ENCODE measurements at regions not wholly inside any gene's neighbourhood (a gene's known extent, or its start where the extent isn't known, plus 50 kb on each side); places are given as distances from the start of the nearest gene placed in this dataset.
"Not testable (repeated sequence)": the region's sequence is repeated elsewhere in the genome, so short reads cannot be mapped to it uniquely, and the experiment has no call there.

DNA sequence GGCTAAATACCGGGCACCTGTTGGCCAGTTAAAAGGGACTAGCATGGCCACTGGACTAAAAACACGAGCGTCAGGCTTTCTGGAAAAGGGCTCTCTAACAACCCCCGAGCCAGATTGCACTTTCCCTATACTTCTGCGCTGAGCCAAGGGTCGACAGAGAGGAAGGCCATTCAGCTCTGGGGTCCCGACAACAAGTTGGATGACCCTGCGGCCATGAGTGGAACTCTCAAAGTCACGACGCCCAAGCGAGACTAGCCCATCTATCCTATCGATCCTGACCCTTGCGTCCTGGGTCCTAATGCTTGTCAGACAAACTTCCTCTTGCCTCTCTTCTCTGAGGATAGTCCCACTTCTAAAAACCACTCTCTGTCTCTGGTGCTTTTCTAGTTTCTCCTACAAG lies 99.9 kb upstream of the PRDX6 start:
- no peak for DNase-seq
- Histone ChIP-seq H3K27ac (replicated peaks) (no peak overlapping the region), H3K27me3 (ENCODE audit: low read depth) (no peaks in the 10 kb centered on the region), H3K9me3 (replicated peaks) (peaks cover 9% of the 10 kb centered on the region), H3K4me3 (no peak overlapping the region), H3K36me3 (no peaks in the 10 kb centered on the region), H3K4me1 (no peaks in the 10 kb centered on the region)
- TF ChIP-seq, protein P1, sequence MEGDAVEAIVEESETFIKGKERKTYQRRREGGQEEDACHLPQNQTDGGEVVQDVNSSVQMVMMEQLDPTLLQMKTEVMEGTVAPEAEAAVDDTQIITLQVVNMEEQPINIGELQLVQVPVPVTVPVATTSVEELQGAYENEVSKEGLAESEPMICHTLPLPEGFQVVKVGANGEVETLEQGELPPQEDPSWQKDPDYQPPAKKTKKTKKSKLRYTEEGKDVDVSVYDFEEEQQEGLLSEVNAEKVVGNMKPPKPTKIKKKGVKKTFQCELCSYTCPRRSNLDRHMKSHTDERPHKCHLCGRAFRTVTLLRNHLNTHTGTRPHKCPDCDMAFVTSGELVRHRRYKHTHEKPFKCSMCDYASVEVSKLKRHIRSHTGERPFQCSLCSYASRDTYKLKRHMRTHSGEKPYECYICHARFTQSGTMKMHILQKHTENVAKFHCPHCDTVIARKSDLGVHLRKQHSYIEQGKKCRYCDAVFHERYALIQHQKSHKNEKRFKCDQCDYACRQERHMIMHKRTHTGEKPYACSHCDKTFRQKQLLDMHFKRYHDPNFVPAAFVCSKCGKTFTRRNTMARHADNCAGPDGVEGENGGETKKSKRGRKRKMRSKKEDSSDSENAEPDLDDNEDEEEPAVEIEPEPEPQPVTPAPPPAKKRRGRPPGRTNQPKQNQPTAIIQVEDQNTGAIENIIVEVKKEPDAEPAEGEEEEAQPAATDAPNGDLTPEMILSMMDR (IDR thresholded peaks at IDR 0.05; ENCODE audit: borderline replicate concordance): no peak
- intact Hi-C loops (cut with micrococcal nuclease): no loop called here

DNA sequence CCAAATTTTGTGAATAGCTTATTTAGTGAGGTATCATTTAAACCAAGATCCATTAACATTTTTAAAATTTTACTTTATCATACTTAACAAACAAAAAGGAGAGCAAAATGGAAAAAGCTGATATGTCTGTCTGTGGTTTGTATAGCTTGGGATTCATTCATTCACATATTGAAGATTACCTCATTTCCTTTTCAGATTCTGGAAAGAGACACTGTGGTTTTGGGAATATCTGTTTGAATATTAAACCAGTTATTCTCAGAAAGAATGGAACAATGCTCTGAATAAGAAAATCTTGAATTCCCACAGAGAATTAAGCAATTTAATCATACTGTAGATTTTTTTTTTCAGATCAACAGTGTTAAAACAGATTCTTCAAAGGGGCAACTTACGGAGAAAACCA lies 93.8 kb upstream of the PRDX6 start:
- no peak for DNase-seq
- no peaks in the 10 kb centered on the region for H3K4me1 ChIP-seq
- no peaks in the 10 kb centered on the region for H3K9me3 ChIP-seq (replicated peaks)
- no peaks in the 10 kb centered on the region for H3K27me3 ChIP-seq (ENCODE audit: low read depth)
- H3K4me3 ChIP-seq: no peak overlapping the region
- TF ChIP-seq, protein P1 (IDR thresholded peaks at IDR 0.05; ENCODE audit: borderline replicate concordance): no peak
- H3K27ac ChIP-seq (replicated peaks): no peak overlapping the region
- no peaks in the 10 kb centered on the region for H3K36me3 ChIP-seq
- intact Hi-C loops (cut with micrococcal nuclease): no loop called here

DNA sequence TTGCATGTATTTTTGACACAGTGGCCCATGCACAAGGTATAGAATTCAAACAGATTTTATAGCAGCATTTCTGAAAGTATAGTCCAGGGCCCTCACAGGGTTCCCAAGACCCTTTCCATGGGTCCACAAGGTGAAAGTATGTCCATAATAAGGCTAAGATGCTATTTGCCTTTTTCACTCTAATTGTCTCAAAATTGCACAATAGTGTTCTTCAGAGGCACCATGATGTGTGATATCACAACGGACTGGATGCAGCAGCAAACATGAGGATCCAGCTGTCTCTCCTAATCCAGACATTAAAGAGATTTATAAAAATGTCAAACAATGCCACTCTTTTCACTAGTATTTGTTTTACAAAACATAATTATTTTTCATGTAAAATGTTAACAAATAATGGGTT lies 88.8 kb upstream of the PRDX6 start:
- no peak overlapping the region for H3K4me3 ChIP-seq
- H3K27me3 ChIP-seq (ENCODE audit: low read depth): no peaks in the 10 kb centered on the region
- H3K9me3 ChIP-seq (replicated peaks): no peaks in the 10 kb centered on the region
- H3K4me1 ChIP-seq: peaks cover 12% of the 10 kb centered on the region
- TF ChIP-seq, protein P1 (IDR thresholded peaks at IDR 0.05; ENCODE audit: borderline replicate concordance): no peak
- H3K36me3 ChIP-seq: no peaks in the 10 kb centered on the region
- no peak for DNase-seq
- H3K27ac ChIP-seq (replicated peaks): no peak overlapping the region
- intact Hi-C loops (cut with micrococcal nuclease): no loop called here

DNA sequence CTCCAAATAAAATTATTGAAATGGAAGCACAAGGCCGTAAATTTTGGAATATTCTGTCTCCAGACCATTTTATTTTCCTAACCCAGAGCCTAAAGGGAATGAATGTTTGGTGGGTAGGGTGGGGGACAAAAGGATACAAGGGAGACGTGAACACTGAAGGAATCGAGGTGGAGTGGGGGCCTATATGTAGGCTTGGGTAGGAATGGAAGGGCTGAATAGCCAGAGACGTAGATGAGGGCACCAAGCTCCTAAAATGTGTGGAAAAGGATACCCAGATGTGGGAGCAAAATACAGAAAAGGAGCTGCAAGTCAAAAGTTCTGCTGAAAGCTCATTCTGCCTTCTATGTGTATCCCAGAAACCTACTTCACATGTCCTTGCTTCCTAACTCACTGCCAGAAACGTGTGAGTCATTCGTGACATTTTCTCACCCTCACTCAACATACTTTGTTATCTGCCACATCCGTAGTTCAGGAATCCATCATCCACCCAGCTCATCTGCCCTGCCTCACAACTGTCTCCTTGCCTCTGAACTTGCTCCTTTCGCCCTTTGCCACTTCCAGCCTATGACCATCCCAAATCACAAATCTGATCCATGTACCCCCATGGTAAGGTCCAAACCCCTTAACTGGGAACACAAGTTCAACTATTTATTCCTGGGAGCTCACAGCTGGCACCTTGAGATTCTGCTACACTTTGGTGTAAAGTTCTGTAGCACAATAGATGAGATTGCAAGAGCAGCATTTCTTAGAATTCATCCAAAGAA lies 84.1 kb upstream of the PRDX6 start:
- no peak for DNase-seq
- TF ChIP-seq, protein P1 (IDR thresholded peaks at IDR 0.05; ENCODE audit: borderline replicate concordance): no peak
- Histone ChIP-seq H3K36me3 (no peaks in the 10 kb centered on the region), H3K4me1 (peaks cover 13% of the 10 kb centered on the region), H3K27ac (replicated peaks) (no peak overlapping the region), H3K27me3 (ENCODE audit: low read depth) (no peaks in the 10 kb centered on the region), H3K9me3 (replicated peaks) (no peaks in the 10 kb centered on the region), H3K4me3 (no peak overlapping the region)
- intact Hi-C loops (cut with micrococcal nuclease): no loop called here

DNA sequence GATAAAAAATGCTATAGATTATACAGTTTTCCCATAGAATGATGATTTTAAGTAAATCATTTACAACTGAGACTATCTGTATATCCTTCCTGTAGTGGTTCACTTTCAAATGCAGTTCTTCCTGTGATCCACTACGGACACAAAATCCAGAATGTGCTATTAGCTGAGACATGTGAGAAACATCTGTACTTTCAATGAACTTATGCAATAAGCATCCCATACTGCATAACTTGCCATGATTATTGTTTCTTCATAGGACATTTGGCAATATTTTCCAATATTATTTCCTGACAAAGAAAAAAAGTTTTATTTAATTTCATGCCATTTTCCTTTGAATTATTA lies 83.5 kb upstream of the PRDX6 start:
- Histone ChIP-seq H3K36me3 (no peaks in the 10 kb centered on the region), H3K4me1 (peaks cover 13% of the 10 kb centered on the region), H3K27ac (replicated peaks) (no peak overlapping the region), H3K27me3 (ENCODE audit: low read depth) (no peaks in the 10 kb centered on the region), H3K9me3 (replicated peaks) (no peaks in the 10 kb centered on the region), H3K4me3 (no peak overlapping the region)
- intact Hi-C loops (cut with micrococcal nuclease): no loop called here
- TF ChIP-seq, protein P1 (IDR thresholded peaks at IDR 0.05; ENCODE audit: borderline replicate concordance): no peak
- DNase-seq: no peak

DNA sequence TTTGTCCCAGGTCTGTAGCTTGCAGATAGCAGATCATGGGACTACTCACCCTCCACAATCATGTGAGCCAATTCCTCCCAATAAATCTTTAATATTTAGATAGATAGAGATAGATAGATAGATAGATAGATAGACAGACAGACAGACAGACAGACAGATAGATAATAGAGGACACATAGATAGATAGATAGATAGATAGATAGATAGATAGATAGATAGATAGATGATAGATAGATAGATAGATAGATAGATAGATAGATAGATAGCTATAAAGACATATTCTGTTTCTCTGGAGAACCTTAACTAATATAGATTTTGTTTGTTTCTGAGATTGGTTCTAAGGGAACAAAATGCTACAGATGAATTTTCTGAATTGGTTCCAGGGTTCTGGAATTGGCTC lies 82.3 kb upstream of the PRDX6 start:
- H3K4me3 ChIP-seq; H3K27me3 ChIP-seq (ENCODE audit: low read depth); H3K9me3 ChIP-seq (replicated peaks); H3K27ac ChIP-seq (replicated peaks); intact Hi-C loops (cut with micrococcal nuclease); DNase-seq; H3K36me3 ChIP-seq: not testable (repeated sequence)
- H3K4me1 ChIP-seq: peaks cover 13% of the 10 kb centered on the region

All from left ventricle myocardium inferior (tissue), 1 donor.